KMS-11 (cell line): ENCODE measurements at regions not wholly inside any gene's neighbourhood (a gene's known extent, or its start where the extent isn't known, plus 50 kb on each side); places are given as distances from the start of the nearest gene placed in this dataset.

Source experiments
- H2AFZ ChIP-seq: fragments of 200-600 bp; sonication (generic); 2 replicates; pipeline ENCODE4 v1.6.1; 2016; ENCODE audit warnings: antibody characterized with exemption, mixed run types, low read depth
- H3K27ac ChIP-seq: fragments of 200-600 bp; sonication (generic); 2 replicates; pipeline ENCODE4 v1.6.1; 2016; ENCODE audit warnings: mild to moderate bottlenecking, mixed run types
- H3K27me3 ChIP-seq: fragments of 200-600 bp; sonication (generic); 2 replicates; pipeline ENCODE4 v1.6.1; 2017; ENCODE audit warnings: mild to moderate bottlenecking, low read depth, mixed run types, moderate library complexity; ENCODE audit not compliant: insufficient read depth
- H3K36me3 ChIP-seq: fragments of 200-600 bp; sonication (generic); 2 replicates; pipeline ENCODE4 v1.6.1; 2017; ENCODE audit warnings: mild to moderate bottlenecking, mixed run types; ENCODE audit not compliant: insufficient read depth
- H3K4me1 ChIP-seq: fragments of 200-600 bp; sonication (generic); 2 replicates; pipeline ENCODE4 v1.6.1; 2016; ENCODE audit warnings: mild to moderate bottlenecking, low read depth, mixed run types; ENCODE audit not compliant: poor library complexity, severe bottlenecking
- H3K4me2 ChIP-seq: fragments of 200-600 bp; sonication (generic); 2 replicates; pipeline ENCODE4 v1.7.0; 2016; ENCODE audit warnings: mild to moderate bottlenecking, mixed run types
- H3K4me3 ChIP-seq: fragments of 200-600 bp; sonication (generic); IDR thresholded peaks from 2 replicates; pipeline ENCODE4 v1.6.1; 2017; ENCODE audit warnings: low read depth, low read length, mixed read lengths; ENCODE audit not compliant: insufficient read depth
- H3K79me2 ChIP-seq: fragments of 200-600 bp; sonication (generic); 2 replicates; pipeline ENCODE4 v1.6.1; 2016; ENCODE audit warnings: low read depth, mixed run types; ENCODE audit not compliant: insufficient read depth
- H3K9ac ChIP-seq: fragments of 200-600 bp; sonication (generic); 2 replicates; pipeline ENCODE4 v1.6.1; 2016; ENCODE audit warnings: mild to moderate bottlenecking, mixed run types
- H4K20me1 ChIP-seq: fragments of 200-600 bp; sonication (generic); 2 replicates; pipeline ENCODE4 v1.6.1; 2016; ENCODE audit warnings: mild to moderate bottlenecking, mixed run types; ENCODE audit not compliant: insufficient read depth
- CTCF ChIP-seq: fragments of 200-600 bp; sonication (generic); conservative IDR thresholded peaks from 2 replicates; pipeline ENCODE4 v1.6.1; 2017; ENCODE audit warnings: low read depth, mild to moderate bottlenecking, antibody characterized with exemption, low read length, moderate library complexity, mixed read lengths

GRCh38 chr9:105151686-105151995 lies 92.8 kb upstream of the SLC44A1 start:
- no peak for TF ChIP-seq CTCF
- Histone ChIP-seq H3K4me1 (peaks cover 41% of the 10 kb centered on the region), H3K79me2 (no peaks in the 10 kb centered on the region), H3K4me2 (no peak overlapping the region), H3K9ac (no peak overlapping the region), H2AFZ (no peak overlapping the region), H3K36me3 (no peaks in the 10 kb centered on the region), H3K27ac (no peak overlapping the region), H3K4me3 (no peak overlapping the region), H3K27me3 (no peaks in the 10 kb centered on the region), H4K20me1 (no peaks in the 10 kb centered on the region)

- H3K4me2 ChIP-seq = no peak overlapping the region
- H3K27ac ChIP-seq = no peak overlapping the region
- peaks cover 62% of the 10 kb centered on the region for H3K4me1 ChIP-seq
- no peak for TF ChIP-seq CTCF
- no peak overlapping the region for H3K4me3 ChIP-seq
- H3K36me3 ChIP-seq = no peaks in the 10 kb centered on the region
- no peaks in the 10 kb centered on the region for H3K27me3 ChIP-seq
- H3K9ac ChIP-seq = no peak overlapping the region
- H4K20me1 ChIP-seq = no peaks in the 10 kb centered on the region
- no peaks in the 10 kb centered on the region for H3K79me2 ChIP-seq
- no peak overlapping the region for H2AFZ ChIP-seq
Measured at GRCh38 chr9:105154723-105155191, 89.7 kb upstream of the SLC44A1 start.

GRCh38 chr9:105157171-105157583 lies 87.3 kb upstream of the SLC44A1 start:
- TF ChIP-seq CTCF = peak; percentile 80
- no peaks in the 10 kb centered on the region for H3K36me3 ChIP-seq
- no peak overlapping the region for H3K27ac ChIP-seq
- H3K4me2 ChIP-seq = no peak overlapping the region; the same call in 1 of the 2 replicates
- H3K4me1 ChIP-seq = peaks cover 50% of the 10 kb centered on the region
- H3K9ac ChIP-seq = no peak overlapping the region
- no peaks in the 10 kb centered on the region for H3K27me3 ChIP-seq
- H2AFZ ChIP-seq = peak overlapping the region; percentile 49
- no peaks in the 10 kb centered on the region for H3K79me2 ChIP-seq
- no peaks in the 10 kb centered on the region for H4K20me1 ChIP-seq
- no peak overlapping the region for H3K4me3 ChIP-seq

- Histone ChIP-seq H3K36me3 (no peaks in the 10 kb centered on the region), H3K9ac (no peak overlapping the region), H3K4me1 (peaks cover 43% of the 10 kb centered on the region), H3K79me2 (no peaks in the 10 kb centered on the region), H3K4me3 (no peak overlapping the region), H3K4me2 (no peak overlapping the region), H3K27me3 (no peaks in the 10 kb centered on the region), H2AFZ (no peak overlapping the region), H4K20me1 (no peaks in the 10 kb centered on the region), H3K27ac (no peak overlapping the region)
- TF ChIP-seq CTCF = no peak
Measured at GRCh38 chr9:105158020-105158419, 86.4 kb upstream of the SLC44A1 start.
